ENCODE measurements at regions not wholly inside any gene's neighbourhood (a gene's known extent, or its start where the extent isn't known, plus 50 kb on each side); places are given as distances from the start of the nearest gene placed in this dataset.
"Not testable (repeated sequence)": the region's sequence is repeated elsewhere in the genome, so short reads cannot be mapped to it uniquely, and the experiment has no call there.

DNA sequence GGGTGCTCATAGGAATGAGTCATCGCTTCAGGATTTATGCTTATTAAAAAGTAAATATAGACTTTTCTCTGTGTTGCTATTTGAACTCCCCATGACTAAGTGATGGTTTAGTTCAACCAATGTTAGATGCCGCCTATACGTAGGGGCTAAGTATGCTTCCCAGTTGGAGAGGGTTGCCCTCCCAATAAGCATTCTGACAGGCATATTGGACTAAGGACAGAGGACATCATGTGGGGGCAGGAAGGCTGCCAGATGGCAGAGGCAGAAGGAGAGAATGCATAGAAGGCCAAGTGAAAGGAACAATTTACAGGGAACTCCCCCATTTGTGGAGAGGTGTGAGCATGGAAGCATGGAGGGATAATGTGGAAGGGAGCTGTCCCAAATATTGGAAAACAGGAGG, 318.4 kb upstream of the OBI1 start:
- no peak for DNase-seq

DNA sequence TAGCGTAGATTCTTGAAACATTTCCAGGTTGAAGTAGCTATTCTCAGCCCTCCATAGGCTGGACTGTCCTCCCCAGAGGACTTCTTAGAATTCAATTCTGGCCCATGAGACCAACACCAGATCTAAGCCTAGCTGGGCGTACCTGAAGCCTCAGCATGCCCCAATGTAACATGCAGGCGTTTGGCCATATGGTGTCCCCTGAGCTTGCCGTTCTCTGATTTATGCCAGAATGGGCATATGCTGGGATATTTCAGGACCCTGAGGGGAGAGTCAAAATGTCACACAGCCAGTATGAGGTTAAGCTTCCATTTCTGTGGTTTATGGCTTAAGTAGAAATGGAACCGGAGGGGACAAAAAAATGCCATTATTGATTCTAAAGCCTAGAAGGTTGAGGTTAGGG, 317.7 kb upstream of the OBI1 start:
- no peak for DNase-seq

DNA sequence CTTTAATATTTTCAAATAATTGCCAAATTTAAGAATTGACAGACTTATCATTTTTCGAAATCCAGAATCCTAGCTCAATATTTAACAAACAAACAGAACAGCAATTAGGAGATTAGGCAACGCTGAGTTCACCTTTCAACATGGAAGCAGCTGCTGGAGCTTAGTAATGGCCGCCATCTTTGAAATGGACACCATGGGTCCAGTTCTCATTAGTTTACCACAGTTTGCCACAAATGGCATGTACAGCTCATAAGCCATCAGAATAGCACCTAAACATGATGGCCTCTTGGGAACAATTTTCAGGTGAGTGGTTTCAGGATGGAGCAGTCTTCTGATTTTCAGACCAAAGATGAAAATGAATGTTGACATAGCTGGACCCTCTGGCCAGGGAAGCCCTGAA, 313.6 kb upstream of the OBI1 start:
- DNase-seq = no peak

DNA sequence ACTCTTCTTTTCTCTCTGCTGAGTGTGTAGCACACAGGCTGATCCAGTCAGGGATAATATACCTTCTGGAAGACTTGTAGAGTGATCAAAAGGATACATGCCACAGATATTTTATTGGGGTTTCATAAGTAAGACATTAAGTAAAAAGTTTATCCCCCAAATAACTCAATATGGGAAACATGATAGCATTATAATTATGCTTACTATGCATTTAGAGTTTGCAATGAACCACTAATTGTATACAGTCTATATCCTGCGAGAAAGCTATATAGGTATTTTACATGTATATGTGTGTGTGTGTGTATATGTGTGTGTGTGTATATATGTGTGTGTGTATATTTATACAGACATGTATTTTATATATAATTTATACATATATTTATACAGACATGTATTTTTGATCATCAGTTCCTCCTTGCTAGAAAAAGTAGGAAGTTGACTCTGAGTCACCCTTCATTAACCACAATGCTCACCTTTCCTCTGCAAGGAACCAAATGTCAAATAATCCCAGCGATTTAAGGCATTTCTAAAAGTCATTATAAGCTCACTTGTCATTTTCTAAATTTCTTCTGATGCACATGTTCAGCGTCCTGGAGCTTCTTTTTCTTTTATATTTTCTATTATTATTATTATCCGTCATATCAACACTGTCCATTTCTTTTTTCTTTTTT, 312.5 kb upstream of the OBI1 start:
- DNase-seq = no peak

DNA sequence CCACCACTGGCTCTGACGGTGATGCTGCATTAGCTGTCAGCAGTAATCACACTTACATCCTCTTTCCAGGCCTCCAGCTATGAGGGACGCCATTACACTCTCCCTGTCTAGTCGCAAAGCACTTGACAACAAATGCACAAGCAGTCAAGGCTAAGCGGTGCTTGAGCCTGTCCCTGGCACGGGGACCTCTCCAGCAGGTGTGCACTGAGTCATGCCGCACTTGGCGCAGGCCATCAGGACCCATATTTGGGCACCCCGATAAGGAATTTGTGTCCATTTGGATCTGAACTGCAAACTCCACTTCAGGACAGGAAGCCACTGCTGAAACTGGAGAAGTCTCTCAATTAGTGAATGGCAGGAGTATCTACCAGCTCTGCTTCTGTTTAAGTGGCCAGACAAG, 301.9 kb upstream of the OBI1 start:
- no peak for DNase-seq

DNA sequence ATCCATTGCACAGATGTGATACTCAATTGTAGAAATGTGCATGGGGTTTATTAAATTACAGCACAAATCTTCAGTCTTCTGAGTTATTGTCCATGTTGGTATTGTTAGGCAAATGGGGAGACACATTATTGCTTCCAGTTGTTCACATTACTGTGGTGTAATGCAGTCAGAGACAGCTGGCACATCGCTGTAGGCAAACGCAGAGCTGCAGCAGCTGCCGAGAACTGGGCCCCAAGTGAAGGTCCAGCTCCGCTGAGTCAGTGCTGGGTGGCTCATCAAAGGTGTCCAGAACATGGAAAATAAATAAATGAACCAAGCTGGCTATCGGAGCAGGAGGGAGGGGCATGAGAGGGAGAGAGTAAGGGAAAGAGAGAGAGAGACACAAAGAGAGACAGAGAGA, 299.1 kb upstream of the OBI1 start:
- no peak for DNase-seq

DNA sequence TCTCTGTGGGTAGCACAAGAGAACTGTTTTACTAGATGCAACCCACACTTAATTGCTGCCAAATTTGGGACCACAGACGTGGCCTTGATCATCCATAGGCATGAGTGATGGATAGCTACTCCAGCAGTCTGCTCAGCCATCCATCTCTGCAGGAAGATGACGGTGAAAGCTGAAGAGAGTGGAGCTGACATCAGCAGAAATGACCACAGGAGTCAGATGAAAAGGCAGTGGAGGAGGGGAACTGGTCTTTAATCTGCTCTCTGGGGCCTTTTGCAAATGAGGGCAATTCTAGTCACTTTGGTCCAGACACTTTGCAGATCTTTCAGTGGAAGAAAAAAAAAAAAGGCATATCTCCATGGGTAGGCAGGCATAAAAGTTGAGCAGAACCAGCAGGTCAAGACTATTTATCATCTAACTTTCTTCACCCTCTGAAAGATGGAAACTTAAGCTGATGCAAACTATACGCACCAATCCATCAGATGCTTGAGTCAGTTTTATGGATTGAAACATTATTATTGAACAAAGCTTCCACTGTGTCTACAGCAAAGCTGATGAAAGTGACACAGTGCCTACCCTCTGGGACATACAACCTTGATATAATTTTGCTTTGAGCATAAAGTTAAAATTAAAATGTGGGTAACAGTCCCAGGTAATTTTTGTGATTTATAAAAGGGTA, 281.6 kb upstream of the OBI1 start:
- no peak for DNase-seq

DNA sequence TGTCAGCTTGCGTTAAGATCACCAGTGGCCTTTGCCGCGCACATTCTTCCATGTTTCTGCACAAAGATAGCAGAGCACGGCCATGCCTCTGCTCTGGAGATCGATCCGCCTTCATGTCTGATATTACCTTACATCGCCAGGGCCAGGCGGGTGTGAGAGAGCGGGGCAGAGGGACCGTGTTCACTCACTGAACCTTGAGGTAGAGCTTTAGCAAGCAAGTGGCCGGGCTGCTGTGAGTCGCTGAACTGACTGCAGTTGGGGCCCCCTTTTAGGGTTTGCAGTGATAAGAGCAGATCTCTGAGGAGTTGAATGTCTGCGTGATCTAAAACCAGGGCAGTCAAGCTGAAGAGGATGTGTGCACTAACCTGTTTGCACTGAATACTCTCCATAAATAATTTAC, 275.4 kb upstream of the OBI1 start:
- no peak for DNase-seq

DNA sequence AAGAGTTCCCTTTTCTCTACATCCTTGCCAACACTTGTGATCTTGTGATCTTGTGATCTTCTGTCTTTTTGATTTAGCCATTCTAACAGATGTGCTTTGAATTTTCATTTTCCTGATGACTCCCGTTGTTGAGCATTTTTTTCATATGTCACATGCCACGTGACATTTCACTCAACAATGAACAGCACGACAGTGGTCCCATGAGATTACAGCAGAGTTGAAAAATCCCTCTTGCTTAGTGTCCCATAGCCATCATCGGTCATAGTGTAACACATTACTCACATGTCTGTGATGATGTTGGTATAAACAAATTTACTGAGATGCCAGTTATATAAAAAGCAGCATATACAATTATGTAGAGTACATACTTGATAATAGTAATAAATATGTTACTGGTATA, 256.1 kb upstream of the OBI1 start:
- no peak for DNase-seq

DNA sequence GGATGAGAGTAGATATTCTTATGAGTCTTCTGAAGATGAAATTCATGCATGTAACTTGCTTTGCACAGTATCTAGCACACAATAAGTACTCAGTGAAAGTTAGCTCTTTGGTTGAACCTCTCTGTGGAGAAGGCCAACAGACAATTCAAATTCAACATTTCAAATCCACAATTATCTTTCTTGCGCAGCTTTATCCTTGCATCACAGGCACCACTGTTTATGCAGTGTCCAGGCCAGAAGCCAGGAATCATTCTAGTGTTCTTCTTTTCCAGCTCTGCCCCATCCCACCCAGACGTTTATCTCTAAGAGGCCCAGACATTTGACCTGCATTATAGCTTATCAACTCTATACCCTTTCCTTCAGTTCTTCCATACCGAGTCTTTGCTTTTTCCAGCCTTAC, 254.7 kb upstream of the OBI1 start:
- DNase-seq = no peak

DNA sequence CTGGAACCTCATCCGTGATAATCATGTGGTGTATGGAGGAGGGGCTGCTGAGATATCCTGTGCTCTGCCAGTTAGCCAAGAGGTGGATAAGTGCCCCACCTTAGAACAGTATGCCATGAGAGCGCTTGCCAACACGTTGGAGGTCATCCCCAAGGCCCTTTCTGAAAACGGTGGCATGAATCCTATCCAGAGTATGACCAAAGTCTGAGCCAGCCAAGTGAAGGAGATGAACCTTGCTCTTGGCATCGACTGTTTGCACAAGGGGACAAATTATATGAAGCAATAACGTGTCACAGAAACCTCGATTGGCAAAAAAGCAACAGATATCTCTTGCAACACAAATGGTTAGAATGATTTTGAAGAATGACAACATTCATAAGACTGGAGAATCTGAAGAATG, 251.2 kb upstream of the OBI1 start:
- DNase-seq = no peak

DNA sequence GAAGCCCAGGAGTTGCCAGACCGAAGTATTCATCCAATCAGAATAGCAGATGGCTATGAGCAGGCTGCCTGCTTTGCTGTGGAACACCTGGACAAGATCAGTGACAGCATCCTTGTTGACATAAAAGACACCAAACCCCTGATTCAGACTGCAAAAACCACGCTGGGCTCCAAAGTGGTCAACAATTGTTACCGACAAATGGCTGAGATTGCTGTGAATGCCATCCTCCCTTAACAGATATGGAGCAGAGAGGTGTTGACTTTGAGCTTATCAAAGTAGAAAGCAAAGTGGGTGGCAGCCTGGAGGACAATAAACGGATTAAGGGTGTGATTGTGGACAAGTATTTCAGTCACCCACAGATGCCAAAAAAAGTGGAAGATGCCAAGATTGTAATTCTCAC, 250.3 kb upstream of the OBI1 start:
- DNase-seq = no peak

DNA sequence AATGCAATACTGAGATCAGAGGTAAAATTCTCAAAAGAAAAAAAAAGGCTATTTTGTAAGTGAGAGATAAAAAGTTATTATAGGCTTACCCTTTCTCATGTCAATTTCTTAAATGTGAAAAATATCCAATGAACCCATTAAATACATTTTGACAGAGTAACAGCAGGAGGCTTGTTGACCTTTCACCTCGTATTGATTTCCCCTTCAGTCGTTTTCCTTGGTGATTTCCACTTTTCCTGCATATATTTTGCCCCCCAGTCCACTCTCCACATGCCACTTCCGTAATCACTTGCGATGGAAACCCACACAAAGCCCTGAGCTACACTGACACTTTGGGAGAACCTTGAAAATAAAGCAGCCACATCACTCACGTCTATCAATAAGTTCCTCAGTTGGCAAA, 248.1 kb upstream of the OBI1 start:
- DNase-seq = no peak

DNA sequence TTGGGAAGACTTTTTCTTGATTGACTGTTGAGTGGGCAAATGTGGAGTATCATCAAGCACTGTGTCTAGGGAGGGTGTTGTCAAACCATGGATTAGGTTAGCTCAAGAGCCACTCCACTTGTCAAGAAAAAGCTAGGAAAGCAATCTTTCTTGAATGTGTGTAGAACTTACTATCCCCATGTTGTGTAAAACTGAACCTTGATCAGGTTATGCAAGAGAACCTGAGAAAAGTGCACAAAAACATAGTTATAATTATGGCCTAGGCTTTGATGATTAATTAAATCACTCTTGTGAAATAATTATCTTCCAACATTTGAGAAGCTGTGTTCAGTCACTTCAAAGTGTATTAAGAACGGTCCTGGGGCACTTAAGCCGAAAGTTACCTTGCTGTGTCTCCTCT, 238.2 kb upstream of the OBI1 start:
- DNase-seq = no peak

DNA sequence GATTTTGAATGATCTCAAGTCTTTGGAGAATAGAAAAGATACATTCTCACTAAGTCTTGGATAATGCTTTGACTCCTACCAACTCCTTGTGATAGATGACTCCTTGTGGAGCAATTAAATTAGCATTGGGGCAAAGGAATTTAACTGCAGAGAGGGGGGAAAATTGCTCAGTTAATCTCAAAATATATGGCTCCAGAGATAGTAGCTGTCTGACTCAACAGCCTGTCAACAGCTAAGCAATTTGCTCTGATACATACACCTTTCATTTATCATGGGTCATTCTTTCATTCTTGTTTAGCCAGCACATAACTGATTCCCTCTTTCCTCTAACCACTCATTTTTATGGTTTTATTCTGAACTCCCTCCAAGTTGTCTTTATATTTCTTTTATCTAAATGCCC, 225.6 kb upstream of the OBI1 start:
- DNase-seq = no peak

DNA sequence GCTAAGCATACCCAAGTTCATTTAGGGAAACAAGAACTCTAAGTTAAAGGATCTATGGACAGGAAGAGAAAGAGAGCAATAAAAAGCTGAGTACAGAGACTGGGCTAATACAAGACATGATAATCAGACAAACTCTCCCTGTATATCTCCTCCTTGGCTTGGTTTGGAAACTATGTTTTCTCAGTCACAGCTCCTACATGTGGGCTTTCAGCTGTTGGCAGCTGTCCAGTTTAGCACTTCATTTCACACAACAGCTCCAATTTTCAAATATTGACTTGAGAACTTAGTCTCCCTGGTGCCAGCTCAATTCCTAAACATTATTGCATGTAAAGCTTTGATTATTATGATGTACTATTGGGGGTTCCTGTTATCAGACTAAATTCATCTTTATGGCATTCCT, 222.8 kb upstream of the OBI1 start:
- peak; percentile 79 for DNase-seq

DNA sequence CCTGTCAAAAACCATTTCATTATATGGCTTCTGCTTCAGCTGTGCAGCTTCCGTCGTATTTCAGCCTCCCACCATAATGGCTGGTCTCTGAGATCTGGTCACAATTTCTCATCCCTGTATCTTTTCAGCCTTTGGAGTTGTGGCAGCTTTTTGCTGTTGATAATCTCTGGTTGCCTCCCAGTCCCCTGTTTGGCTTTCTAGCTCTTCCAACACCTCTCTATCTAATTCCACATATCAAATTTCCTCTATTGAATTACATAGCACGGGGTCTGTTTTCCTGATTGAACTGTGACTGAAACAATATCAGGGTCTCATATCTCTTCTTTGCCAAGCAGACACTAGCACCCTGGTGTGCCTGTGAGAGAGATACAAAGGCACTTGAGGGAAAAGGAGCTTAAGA, 222.1 kb upstream of the OBI1 start:
- no peak for DNase-seq

DNA sequence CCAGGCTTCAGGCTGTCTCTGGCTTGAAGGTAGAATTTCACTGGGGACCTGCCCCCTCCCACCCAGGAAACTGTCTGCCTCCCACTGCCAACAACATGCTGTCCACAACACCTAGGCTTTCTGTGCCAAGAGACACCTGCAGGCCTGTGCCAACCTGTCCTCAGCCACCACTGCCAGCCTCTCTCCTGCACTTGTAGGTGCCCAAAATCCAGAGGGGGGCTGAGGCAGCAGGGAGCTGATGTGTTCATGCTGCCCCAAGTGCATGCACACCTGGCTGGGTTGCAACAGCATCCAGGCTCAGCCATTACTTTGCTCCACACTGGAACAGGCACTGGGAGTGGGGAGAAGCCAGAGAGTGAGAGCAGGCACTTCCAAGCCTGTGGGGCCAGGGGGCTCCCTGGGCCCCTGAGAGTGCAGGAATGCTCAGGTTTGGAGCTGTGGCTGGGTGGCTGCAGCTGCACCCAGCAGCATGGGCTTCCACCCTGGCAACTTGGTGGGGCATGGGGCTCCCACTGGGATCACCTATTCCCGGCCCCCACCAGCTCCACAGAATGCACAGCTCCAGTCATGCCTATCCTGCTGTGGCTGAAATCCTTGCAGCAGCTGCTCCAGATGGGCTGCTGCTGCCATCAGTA, 218.1 kb upstream of the OBI1 start:
- no peak for DNase-seq

DNA sequence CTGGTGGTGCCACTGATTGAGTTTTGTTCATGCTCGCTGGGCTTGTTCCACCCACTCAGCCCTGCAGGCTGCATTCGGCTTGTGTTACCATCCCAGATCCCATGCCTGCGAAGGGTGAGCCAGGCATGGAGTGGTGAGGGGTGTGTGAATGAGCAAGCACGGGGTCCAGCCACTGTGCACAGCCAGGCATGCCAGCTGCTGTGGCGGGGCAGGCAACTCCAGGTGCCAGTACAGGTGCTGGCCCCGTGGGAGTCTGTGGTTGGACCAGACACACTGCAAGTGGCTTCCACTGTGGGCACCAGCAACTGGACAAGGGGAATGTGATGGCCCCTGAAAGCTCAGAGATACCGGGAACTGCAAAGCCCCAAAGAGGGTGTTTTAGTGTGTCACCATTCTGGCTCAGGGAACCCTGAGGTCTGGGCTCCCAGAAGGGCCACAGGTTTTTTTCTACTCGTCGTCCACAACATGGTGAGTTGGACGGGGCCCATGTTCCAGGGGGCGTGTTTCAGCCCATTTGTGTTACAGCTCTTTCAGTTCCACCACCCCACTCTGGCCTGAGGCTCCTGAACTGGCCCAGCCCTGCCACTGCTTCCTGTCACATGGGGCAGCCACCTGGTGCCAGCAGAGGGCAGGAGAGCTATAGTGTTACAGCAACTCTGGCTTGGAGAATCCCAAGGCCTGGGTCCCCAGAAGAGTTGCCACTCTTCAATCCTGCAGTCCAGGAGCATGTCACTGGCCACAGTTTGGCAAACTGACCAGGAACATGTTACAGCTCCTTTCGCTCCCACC, 217.0 kb upstream of the OBI1 start:
- DNase-seq = no peak

DNA sequence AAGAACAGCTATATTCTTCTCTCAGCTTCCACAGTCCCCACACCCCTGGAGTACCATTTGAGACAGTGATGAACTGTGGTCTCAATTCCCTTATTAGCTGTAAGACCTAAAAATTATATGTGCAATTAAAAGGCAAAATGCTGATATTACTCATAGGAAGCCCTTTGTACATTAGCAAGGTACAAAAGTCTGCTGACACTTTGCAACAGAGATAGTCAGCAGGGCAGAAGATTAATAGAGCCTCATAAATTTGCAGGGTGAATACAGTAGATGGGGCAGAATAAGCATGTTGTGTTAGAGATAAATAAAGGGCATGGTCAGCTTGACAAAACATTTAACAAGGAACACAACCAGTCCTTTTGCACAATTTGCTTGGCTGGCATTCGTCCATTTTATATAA, 210.0 kb upstream of the OBI1 start:
- no peak for DNase-seq

DNA sequence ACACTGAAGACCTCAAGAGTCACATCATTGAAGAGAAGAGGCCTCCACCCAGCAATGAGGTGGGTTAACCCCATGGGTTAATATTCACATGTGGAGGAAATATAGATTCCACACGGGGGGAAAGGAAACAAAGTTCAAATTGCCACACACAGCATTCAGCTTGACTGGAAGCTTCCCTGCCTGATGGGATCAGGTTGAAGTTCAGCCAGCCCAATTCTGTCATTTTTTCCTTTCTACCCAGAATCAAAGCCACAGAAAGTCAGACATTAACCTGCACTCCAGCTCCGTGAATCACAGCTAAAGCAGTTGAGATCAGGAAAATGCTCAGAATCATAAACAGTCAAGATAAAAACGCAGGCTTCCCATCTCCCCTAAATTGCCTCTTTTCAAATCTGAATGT, 208.7 kb upstream of the OBI1 start:
- no peak for DNase-seq

DNA sequence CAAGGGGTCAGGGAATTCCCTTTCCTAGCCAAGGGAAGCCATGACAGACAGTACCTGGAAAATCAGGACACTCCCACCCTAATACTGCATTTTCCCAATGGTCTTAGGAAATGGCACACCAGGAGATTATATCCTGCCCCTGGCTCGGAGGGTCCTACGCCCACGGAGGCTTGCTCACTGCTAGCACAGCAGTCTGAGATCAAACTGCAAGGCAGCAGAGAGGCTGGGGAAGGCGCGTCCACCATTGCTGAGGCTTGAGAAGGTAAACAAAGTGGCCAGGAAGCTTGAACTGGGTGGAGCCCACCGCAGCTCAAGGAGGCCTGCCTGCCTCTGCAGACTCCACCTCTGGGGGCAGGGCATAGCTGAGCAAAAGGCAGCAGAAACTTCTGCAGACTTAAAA, 207.1 kb upstream of the OBI1 start:
- DNase-seq = not testable (repeated sequence)

DNA sequence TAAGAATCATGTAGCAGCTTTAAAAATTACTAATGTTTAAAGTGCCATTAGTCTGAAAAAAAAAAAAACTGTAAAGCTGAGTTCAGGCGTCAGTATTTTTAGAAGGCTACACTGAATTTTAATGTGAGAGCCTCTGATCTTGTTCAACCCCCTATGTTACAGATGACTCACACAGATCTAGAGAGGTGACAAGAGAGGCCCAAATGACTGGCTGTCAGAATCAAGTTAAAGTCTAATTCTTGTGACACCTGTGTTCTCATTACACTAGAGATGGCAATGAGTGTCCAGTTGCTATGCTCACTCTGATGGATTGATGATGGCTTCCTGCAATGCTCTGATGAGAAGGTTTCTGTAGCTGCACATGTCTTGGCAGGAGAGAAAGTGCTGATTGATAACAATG, 203.5 kb upstream of the OBI1 start:
- DNase-seq = no peak

DNA sequence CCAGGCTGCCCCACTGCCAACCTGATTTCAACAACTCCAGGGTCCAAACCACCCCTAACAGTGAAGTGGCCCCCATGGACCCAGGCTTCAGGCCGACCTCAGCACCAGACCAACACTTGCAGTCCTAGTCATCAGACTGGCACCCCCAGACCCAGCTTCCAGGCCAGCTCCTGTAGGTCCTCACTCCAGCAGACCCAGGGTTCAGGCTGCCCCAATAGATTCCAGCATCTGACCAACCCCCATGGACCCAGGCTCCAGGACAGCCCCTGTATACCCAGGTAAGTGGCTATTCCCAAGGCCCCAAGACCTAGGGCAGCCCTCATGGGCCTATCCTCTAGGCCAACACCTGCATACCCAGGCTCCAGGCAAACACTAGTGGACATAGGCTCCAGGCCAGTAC, 193.8 kb upstream of the OBI1 start:
- DNase-seq = no peak

Measured in SHP77 treated with DMSO at 0.1 percent for 48 hours (cell line).